ENCODE measurements at regions not wholly inside any gene's neighbourhood (a gene's known extent, or its start where the extent isn't known, plus 50 kb on each side); places are given as distances from the start of the nearest gene placed in this dataset.
"Not testable (repeated sequence)": the region's sequence is repeated elsewhere in the genome, so short reads cannot be mapped to it uniquely, and the experiment has no call there.

DNA sequence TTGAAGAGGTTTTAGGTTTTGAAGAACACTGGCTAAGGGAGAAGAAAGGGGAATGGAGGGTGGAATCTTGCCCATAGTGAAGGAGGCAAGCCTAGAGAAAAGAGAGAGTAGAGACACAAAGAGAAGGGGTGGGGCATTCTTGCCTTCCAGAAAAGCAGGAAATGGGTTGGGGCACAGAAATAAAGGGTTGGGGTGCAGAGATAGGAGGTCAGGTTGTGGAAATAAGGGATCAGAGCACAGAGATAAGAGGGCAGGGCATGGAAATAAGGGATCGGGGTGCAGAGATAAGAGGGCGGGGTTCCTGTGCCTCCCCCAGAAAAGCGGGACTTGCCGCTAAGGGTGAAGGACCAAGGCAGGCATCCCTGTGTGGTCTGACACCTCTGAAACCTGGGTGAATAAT lies 69.9 kb downstream of the ALG1L2 start:
- not testable (repeated sequence) for DNase-seq (ENCODE audit: low read depth, low spot score)

DNA sequence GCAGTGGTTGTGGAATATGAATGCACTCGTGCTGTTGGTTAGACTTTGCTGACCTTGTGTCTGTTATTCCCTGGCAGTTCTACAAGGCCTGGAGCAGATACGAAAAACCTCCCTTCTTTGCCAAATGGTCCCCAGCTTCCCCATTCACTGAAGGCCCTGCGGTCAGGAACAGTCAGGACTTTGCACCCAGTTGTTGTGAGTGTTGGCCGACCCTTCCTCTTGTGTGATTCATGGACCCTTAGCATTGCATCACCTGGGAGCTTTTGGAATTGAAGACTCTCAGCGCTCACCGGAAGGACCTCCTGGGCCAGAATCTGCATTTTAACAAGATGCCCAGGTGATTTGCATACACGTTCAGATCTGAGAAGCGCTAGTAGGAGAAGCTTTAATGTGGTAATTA lies 71.6 kb downstream of the ALG1L2 start:
- not testable (repeated sequence) for DNase-seq (ENCODE audit: low read depth, low spot score)

DNA sequence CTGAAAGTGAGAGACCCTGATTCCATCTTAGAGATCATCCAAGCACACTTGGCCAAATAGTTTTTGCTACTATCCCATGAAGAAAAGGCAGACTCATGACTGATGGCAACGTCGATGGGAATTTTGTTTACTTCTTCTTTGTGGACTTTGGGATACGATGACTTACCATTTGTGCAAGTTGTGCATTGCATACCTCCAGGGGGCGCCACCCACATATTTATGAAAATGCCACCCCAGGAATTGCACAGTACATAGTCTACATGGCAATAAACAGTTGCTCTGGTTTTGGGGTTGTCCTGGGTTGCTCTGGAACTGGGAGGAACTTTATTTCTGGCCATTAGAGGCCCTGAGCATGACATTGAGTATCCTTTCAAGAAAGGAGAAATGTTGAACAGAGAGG lies 73.8 kb downstream of the ALG1L2 start:
- not testable (repeated sequence) for DNase-seq (ENCODE audit: low read depth, low spot score)

DNA sequence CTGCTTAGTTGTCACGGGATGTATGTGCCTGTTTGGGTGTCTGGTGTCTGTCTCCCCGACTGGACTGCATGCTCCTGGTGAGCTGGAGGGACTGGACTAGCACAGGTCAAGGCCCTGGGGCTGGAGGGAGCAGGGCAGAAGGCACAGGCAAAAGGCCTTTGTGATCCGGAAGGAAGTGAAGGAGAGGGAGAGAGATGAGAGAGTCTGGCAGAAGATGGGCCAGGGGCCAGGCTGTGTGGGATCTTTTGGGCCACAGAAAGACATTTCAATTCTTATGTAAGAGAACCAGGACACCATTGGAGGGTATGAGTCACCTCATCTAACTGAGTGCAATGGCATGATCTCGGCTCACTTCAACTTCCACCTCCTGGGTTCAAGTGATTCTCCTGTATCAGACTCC lies 85.2 kb downstream of the ALG1L2 start:
- DNase-seq (ENCODE audit: low read depth, low spot score), result not testable (repeated sequence)

DNA sequence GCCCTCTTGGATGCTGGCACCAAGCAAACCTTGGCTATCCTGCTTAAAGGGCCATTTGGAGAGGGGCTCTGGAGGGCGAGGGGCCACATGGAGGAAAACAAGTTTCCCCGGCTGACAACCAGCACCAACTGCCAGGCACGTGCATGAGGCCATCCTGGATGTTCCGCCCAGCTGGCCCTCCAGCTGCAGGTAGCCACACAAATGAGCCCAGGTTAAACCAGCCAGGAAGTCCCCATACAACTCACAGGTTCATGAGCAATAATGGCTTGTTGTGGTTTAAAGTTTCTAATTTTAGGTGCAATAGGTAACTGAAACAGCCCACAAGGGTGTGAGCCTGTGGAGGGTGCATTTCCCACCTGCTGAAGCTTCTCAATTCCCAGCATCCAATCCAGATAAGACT lies 93.6 kb downstream of the ALG1L2 start:
- not testable (repeated sequence) for DNase-seq (ENCODE audit: low read depth, low spot score)

DNA sequence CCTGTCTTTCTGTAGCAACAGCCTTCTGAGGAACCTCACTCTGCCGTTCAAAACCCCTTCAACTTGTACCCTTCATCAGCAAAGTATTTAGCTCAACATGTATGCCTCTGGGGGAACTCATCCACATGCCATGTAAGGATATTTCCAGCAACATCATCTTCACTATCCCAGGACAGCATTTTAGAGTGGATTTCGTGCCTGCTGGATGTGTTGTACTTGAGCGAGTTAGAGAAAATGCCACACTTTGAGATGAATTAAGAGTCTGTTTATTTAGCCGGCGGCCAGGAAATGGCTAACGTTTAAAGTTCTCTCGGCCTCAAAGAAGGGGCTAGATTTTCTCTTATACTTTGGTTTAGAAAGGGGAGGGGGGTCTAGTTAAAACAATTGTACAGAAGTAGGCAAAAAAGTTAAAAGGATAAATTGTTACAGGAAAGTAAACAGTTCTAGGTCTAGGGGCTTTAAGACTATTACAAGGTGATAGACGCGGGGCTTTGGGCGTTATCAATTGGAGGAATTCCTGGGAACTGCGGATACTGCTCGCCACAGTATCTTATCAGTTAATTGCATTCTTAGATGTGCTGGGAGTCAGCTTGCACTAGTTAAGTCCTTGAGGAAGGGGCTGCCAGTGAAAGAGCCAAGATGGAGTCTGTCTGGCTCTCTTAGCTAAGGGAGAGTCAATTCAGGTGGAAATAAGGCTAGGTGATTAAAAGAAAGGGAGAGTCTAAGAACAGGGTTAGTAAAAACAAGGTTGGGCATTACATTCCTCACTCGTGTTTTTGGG lies 95.0 kb downstream of the ALG1L2 start:
- DNase-seq (ENCODE audit: low read depth, low spot score), result not testable (repeated sequence)

GRCh38 chr3:130178835-130179234 lies 97.2 kb downstream of the ALG1L2 start:
- not testable (repeated sequence) for DNase-seq (ENCODE audit: low read depth, low spot score)

DNA sequence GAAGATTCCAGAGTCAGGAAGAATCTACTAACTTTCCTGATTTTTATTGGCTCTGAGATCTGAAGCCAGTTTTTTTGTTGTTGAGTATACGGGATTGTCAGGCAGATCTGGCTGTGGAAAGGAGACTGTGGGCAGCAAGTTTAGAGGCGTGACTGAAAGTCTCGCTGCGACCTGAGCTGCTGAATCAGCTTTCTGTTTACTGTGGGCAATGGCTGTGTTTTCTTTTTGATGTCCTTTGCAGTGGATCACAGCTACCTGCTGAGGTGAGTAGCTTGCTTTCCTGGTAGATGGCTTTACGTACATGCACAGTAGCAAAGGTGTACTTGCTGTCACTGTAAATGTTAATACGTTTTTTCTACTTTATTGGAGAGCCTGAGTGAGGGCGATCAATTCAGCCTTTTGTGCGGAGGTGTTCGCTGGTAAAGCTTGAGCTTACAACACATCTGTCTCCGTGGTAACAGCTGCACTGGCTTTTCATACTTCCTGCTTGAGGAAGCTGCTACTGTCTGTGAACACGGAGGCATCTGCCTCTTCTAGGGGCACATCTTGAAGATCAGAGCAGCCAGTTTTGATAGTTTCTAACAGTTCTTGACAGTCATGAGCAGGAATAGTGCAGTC lies 97.8 kb downstream of the ALG1L2 start:
- DNase-seq (ENCODE audit: low read depth, low spot score), result not testable (repeated sequence)

DNA sequence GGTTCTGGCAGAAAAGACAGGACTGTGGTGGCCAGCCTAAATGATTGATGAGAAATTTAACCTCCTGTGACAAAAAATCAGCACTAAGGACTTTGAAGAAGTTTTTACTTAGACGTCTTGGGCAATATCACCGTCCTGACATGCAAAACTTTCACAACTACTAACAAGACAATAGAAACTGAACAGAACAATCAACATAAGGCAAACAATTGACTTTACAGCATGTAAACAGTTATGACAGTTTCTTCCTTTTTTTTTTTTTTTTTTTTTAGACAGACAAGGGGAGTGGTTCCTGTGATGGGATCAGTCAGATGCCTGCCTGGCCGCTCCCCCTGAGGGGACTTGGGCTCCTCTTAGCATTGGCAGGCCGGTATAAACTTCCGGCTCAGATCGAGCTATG lies 100.8 kb downstream of the ALG1L2 start:
- not testable (repeated sequence) for DNase-seq (ENCODE audit: low read depth, low spot score)

DNA sequence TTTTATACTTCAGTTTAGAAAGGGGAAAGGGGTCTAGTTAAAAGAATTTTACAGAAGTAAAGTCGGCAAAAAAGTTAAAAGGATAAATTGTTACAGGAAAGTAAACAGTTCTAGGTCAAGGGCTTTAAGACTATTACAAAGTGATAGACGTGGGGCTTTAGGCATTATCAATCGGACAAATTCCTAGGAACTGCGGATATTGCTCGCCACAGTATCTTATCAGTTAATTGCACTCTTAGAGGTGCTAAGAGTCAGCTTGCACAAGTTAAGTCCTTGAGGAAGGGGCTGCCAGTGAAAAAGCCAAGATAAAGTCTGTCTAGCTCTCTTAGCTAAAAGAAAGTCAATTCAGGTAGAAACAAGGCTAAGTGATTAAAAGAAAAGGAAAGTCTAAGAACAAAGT lies 102.1 kb downstream of the ALG1L2 start:
- not testable (repeated sequence) for DNase-seq (ENCODE audit: low read depth, low spot score)

DNA sequence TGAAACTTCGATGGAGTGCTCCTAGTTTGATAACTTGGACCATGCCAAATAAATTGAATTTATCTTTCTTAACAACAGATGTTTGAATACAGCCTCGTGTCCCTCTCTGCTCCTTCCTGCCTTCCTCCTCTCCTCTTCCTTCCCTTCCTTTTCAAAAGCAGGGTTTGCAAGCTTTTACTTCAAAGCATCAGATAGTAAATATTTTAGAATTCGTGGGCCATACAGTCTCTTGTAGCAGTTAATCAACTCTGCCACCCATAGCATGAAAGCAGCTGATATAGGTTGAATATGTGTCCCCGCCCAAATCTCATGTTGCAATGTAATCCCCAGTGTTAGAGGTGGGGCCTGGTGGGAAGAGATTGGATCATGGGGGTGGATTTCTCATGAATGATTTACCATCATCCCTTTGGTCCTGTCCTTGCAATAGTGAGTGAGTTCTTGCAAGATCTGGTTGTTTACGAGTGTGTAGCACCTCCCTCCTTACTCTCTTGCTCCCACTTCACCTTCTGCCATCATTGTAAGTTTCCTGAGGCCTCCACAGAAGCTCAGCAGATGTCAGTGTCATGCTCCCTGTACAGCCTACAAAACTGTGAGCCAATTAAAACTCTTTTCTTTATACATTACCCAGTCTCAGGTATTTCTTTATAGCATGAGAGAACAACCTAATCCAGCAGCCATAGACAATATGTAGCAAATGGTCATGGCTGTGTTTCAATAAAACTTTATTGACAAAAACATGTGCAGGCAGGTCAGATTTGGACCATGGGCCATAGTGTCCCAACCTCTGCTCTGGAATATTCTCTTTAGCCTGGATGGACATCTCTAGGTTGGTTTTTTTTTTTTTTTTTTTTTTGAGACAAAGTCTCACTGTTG lies 102.8 kb downstream of the ALG1L2 start:
- not testable (repeated sequence) for DNase-seq (ENCODE audit: low read depth, low spot score)

GRCh38 chr3:130201272-130201671 lies 119.6 kb downstream of the ALG1L2 start:
- not testable (repeated sequence) for DNase-seq (ENCODE audit: low read depth, low spot score)

- DNase-seq (ENCODE audit: low read depth, low spot score), result not testable (repeated sequence)
These were observed 122.0 kb downstream of the ALG1L2 start for GRCh38 chr3:130203633-130204032.

DNA sequence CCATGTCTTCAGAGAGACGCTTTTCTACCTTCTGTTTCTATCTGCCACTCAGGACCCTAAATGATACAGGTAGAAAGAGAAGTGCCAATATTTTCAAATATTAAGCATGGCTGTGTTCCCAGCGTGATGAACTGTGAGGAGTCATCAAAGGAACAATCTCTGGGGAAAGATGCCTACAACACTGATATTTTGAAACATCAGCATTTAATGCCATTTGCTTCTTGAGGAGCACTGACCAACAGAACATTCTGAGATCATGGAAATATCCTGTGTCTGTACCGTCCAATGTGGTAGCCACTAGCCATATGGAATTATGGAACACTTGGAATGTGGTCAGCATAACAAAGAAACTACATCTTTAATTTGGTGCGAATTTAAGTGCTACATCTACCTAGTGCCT lies 117.9 kb upstream of the COL6A5 start:
- no peak for DNase-seq (ENCODE audit: low read depth, low spot score)

GRCh38 chr3:130242850-130243569 lies 102.5 kb upstream of the COL6A5 start:
- DNase-seq (ENCODE audit: low read depth, low spot score), result no peak

GRCh38 chr3:130243808-130244207 lies 101.7 kb upstream of the COL6A5 start:
- DNase-seq (ENCODE audit: low read depth, low spot score), result no peak

DNA sequence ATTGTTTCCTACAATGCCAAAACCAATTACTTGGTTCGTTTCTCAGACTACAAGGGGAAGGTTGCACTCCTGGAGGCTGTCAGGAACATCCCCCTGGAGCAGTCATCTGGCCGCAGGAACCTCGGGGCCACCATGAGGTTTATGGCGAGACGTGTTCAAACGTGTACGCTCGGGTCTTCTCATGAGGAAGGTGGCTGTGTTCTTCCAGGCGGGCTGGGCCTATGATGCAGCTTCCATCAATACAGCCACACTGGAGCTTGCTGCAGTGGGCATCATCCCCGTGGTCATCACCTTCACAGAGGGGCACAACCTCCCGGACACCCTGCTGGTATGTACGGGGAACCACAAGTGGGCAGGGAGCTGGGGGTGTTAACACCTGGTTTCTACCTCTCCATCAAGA lies 94.5 kb upstream of the COL6A5 start:
- no peak for DNase-seq (ENCODE audit: low read depth, low spot score)

DNA sequence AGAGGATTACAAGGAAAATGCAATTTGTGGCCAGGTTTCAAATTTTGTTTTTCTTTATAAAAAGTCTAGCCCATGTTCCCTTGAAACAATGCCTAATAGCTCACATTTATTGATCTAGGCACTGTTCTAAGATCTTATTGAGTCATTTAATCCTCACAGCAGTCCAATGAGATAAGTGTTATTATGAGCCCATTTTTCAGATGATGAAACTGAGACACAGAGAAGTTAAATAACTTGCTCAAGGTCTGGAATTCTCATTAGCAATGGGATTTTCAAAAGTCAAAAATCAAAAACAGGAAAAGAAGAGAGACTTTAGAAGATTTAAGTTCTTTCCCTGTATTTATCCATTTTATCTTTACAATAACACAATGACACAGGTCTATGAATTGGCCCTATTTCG lies 90.0 kb upstream of the COL6A5 start:
- DNase-seq (ENCODE audit: low read depth, low spot score), result no peak

DNA sequence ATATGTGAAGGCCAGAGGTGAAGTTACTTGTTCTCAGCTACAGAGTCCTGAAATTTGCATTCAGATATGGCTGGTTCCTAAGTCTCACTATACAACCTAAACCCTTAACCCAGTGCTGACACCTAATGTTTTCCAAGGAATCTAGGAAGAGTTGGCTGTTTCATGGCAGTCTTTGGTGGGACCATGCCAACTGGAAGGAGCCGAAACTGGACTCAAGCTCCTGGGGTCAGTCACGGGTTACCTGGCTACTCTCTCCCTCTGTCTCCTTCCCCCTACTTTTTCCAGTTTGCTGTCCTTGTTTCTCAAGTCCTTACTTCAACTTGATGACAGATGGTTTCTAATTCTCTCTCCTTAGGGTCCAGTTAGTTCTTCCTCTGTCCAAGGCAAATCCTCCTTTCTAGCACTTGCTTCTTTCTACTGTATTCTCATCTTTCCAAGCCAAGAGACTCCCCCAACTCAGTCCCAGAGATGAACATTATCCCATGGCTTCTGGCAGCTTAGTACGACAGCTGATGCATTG lies 88.6 kb upstream of the COL6A5 start:
- DNase-seq (ENCODE audit: low read depth, low spot score), result no peak

DNA sequence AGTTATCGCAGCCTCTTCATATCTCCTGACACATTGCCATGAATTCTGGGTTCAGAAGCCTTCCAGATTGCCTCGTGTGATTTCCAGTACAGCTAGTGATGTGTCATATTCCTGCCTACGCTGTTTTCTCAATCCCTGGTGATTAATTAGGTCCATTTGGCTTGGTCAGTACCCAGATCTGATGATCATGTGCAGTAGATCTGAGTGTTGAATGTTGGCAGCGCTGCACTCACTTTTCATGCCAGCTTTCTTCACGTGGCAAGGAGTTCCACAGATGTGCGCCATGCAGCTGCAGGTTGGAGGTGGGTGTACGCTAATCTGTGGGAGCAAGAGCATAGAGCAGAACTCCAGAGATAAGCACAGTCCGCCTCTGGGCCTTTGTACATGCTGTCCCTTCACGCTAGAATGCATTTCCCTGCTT lies 86.9 kb upstream of the COL6A5 start:
- DNase-seq (ENCODE audit: low read depth, low spot score), result no peak

All from pulmonary artery endothelial cell (primary cell).